ENCODE measurements at regions not wholly inside any gene's neighbourhood (a gene's known extent, or its start where the extent isn't known, plus 50 kb on each side); places are given as distances from the start of the nearest gene placed in this dataset.
A peak's percentile ranks its signal among the peaks of the same experiment; 100 is the strongest.

DNA sequence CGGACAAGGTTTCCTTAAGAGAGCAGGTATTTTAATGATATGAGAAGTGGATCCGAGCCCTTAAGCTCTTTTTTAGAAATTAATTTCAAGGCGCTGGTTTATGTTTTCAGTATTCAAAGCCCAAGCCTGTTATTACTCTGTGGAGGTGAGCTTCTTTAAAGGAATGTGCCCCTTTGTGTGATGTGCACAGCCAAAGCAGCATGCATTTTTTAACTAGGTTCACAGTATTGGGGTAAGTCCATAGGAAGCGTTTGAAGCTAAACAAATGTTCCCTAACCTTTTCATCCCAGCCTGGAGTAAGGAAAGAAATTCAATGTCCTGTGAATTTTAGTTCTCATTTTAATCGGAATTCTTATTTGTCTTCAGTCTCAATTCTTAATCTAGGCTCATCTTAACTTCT lies 217.5 kb downstream of the KCTD12 start:
- Histone ChIP-seq H3K27ac (ENCODE audit: insufficient read depth, low read depth, low read length) (no peak overlapping the region), H3K9me1 (replicated peaks; ENCODE audit: control insufficient read depth, extremely low read depth, insufficient read depth, low read length) (no peaks in the 10 kb centered on the region), H3K9ac (replicated peaks; ENCODE audit: extremely low read depth, insufficient read depth, low read length) (no peak overlapping the region), H3K79me2 (ENCODE audit: control insufficient read depth, insufficient read depth, low read length) (no peaks in the 10 kb centered on the region), H3K27me3 (ENCODE audit: control insufficient read depth in 2 of 2, insufficient read depth in 2 of 2, low read length in 2 of 2) (no peaks in the 10 kb centered on the region), H4K20me1 (replicated peaks; ENCODE audit: control insufficient read depth, extremely low read depth, insufficient read depth, low read length) (no peaks in the 10 kb centered on the region), H2AFZ (ENCODE audit: low read depth, low read length) (no peak overlapping the region), H3K36me3 (ENCODE audit: control insufficient read depth in 2 of 2, extremely low read depth in 1 of 2, insufficient read depth in 2 of 2, low read length in 2 of 2) (no peaks in the 10 kb centered on the region), H3K4me1 (ENCODE audit: control insufficient read depth, extremely low read depth, insufficient read depth, low read length) (no peaks in the 10 kb centered on the region), H3K9me3 (replicated peaks; ENCODE audit: control insufficient read depth, insufficient read depth, low read length) (no peaks in the 10 kb centered on the region), H3K4me3 (replicated peaks in 1 of 3; ENCODE audit: insufficient read depth in 1 of 3, low read depth in 1 of 3, low read length in 3 of 3) (no peak overlapping the region), H3K4me2 (ENCODE audit: insufficient read depth, low read length) (no peak overlapping the region)
- ChIA-PET POLR2A (interaction anchor here (1.6 kb wide), 1 partner anchor 216 kb away, joined by 11 read pairs; no protein-coding TSS in a partner anchor), CTCF (interaction anchor here (0.8 to 5.0 kb wide), 23 partner anchors 9 to 798 kb away, joined by 3 to 145 read pairs (median 5); partner anchors contain the start of gene KCTD12)
- no peak for FAIRE-seq
- intact Hi-C loops (cut with micrococcal nuclease) (loop anchor here (5.0 kb wide), 1 partner anchor 334 kb away; no protein-coding TSS in a partner anchor), dilution Hi-C loops (cut with MboI; ENCODE audit: extremely low pct_ligation_motif_present, low sequenced_read_pairs) (no loop called here)
- no peak for DNase-seq (ENCODE audit: low read depth, low spot score)
- no peak for TF ChIP-seq FOS (IDR thresholded peaks at IDR 0.05; ENCODE audit: borderline replicate concordance, insufficient read depth, low read length)
- no TSS peak for BruUV-seq (replicated peaks)

DNA sequence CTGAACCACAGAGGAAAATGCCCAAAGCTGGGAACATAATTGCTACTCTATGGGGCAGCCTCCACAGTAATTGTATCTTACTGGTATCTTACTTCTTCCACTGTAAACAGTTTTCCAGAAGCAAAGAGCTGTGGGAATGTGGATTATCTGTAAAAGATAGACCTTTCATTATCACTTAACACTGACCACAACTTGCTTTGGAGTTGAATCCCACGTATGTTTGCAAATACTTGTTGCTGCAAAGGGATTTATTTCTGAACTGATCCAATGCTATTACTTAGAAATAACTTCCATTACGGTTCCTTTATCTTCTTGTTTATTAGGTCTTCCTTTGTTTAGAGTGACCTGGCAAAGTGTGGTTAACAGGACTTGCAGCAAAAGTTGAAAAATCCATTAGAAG lies 218.1 kb downstream of the KCTD12 start:
- BruUV-seq (replicated peaks): no TSS peak
- no peaks in the 10 kb centered on the region for H4K20me1 ChIP-seq (replicated peaks; ENCODE audit: control insufficient read depth, extremely low read depth, insufficient read depth, low read length)
- DNase-seq (ENCODE audit: low read depth, low spot score): peak; percentile 14
- FAIRE-seq: no peak
- H3K79me2 ChIP-seq (ENCODE audit: control insufficient read depth, insufficient read depth, low read length): no peaks in the 10 kb centered on the region
- TF ChIP-seq POLR2AphosphoS5 (IDR thresholded peaks at IDR 0.05; ENCODE audit: insufficient read depth, low read depth, low read length) (no peak), FOS (IDR thresholded peaks at IDR 0.05; ENCODE audit: borderline replicate concordance, insufficient read depth, low read length) (no peak), JUN (IDR thresholded peaks at IDR 0.05; ENCODE audit: borderline replicate concordance, insufficient read depth, insufficient read length, low read depth) (no peak), EZH2 (IDR thresholded peaks at IDR 0.05; ENCODE audit: borderline replicate concordance, low read depth, low read length, severe bottlenecking) (no peak), MYC (IDR thresholded peaks at IDR 0.05; ENCODE audit: low read depth, low read length) (no peak), POLR2A (IDR thresholded peaks at IDR 0.05; ENCODE audit: low read depth, low read length) (no peak), GATA2 (IDR thresholded peaks at IDR 0.05; ENCODE audit: insufficient read depth, insufficient read length, low read depth, low read length) (no peak)
- TF ChIP-seq, protein P1, sequence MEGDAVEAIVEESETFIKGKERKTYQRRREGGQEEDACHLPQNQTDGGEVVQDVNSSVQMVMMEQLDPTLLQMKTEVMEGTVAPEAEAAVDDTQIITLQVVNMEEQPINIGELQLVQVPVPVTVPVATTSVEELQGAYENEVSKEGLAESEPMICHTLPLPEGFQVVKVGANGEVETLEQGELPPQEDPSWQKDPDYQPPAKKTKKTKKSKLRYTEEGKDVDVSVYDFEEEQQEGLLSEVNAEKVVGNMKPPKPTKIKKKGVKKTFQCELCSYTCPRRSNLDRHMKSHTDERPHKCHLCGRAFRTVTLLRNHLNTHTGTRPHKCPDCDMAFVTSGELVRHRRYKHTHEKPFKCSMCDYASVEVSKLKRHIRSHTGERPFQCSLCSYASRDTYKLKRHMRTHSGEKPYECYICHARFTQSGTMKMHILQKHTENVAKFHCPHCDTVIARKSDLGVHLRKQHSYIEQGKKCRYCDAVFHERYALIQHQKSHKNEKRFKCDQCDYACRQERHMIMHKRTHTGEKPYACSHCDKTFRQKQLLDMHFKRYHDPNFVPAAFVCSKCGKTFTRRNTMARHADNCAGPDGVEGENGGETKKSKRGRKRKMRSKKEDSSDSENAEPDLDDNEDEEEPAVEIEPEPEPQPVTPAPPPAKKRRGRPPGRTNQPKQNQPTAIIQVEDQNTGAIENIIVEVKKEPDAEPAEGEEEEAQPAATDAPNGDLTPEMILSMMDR (IDR thresholded peaks at IDR 0.05; ENCODE audit: extremely low read depth in 1 of 2, insufficient read depth in 1 of 2, low read depth in 1 of 2, low read length in 2 of 2): no peak
- TF ChIP-seq, protein P2, sequence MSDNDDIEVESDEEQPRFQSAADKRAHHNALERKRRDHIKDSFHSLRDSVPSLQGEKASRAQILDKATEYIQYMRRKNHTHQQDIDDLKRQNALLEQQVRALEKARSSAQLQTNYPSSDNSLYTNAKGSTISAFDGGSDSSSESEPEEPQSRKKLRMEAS (IDR thresholded peaks at IDR 0.05; ENCODE audit: insufficient read depth, insufficient read length): no peak
- no peak overlapping the region for H3K27ac ChIP-seq (ENCODE audit: insufficient read depth, low read depth, low read length)
- H3K9ac ChIP-seq (replicated peaks; ENCODE audit: extremely low read depth, insufficient read depth, low read length): no peak overlapping the region
- no peaks in the 10 kb centered on the region for H3K9me1 ChIP-seq (replicated peaks; ENCODE audit: control insufficient read depth, extremely low read depth, insufficient read depth, low read length)
- intact Hi-C loops (cut with micrococcal nuclease): loop anchor here (5.0 kb wide), 1 partner anchor 334 kb away; no protein-coding TSS in a partner anchor
- no peaks in the 10 kb centered on the region for H3K9me3 ChIP-seq (replicated peaks; ENCODE audit: control insufficient read depth, insufficient read depth, low read length)
- dilution Hi-C loops (cut with MboI; ENCODE audit: extremely low pct_ligation_motif_present, low sequenced_read_pairs): no loop called here
- no peak overlapping the region for H3K4me2 ChIP-seq (ENCODE audit: insufficient read depth, low read length)
- no peaks in the 10 kb centered on the region for H3K27me3 ChIP-seq (ENCODE audit: control insufficient read depth in 2 of 2, insufficient read depth in 2 of 2, low read length in 2 of 2)
- H3K4me1 ChIP-seq (ENCODE audit: control insufficient read depth, extremely low read depth, insufficient read depth, low read length): no peaks in the 10 kb centered on the region
- ChIA-PET CTCF (interaction anchor here (0.6 to 5.0 kb wide), 45 partner anchors 9 to 972 kb away, joined by 3 to 145 read pairs (median 4); partner anchors contain the start of gene KCTD12), POLR2A (interaction anchor here (0.7 to 1.6 kb wide), 3 partner anchors 96 to 217 kb away, joined by 3 to 11 read pairs (median 4); no protein-coding TSS in a partner anchor)
- H3K36me3 ChIP-seq (ENCODE audit: control insufficient read depth in 2 of 2, extremely low read depth in 1 of 2, insufficient read depth in 2 of 2, low read length in 2 of 2): no peaks in the 10 kb centered on the region
- no peak overlapping the region for H3K4me3 ChIP-seq (replicated peaks in 1 of 3; ENCODE audit: insufficient read depth in 1 of 3, low read depth in 1 of 3, low read length in 3 of 3)
- no peak overlapping the region for H2AFZ ChIP-seq (ENCODE audit: low read depth, low read length)

Data from endothelial cell of umbilical vein (primary cell).